ENCODE measurements at regions not wholly inside any gene's neighbourhood (a gene's known extent, or its start where the extent isn't known, plus 50 kb on each side); places are given as distances from the start of the nearest gene placed in this dataset.

DNA sequence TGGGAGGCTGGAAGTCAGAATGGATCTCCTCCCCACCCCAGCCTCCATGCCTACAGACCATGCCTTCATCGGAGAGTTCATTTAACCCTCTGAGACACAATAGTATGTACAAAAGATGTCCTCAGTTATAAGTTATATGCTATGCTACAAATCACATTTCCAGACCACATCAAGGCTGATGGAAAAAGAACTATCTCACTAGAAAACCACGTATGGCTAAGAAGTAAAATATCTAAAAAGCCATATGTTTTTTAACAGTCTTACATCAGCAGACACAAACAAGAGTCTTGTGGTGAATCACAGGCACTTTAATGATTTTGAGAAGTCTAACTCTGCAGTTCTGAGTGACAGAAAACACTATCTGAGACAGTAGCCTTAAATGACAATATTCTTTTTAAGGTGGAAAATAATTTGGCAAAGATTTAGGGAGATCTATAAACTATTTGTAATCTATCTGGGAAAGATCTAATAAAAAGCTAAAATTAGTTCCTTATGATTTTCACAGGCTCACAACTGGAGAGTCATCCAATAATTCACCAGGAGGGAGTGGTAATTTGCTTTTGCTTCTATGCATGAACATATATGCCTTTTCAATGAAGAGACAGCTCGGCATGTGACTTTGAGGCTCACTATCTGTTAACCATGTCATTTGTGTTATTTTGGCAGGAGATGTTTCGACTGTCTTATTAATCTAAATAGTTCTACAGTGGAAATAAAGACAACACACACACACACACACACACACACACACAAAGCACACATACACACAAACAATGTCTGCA lies 197.5 kb downstream of the IRS1 start:
- in situ Hi-C loops (cut with MboI; ENCODE audit: low pct_unique_long_range_greater_than_20kb, low sequenced_read_pairs, unreplicated experiment) = no loop called here
- DNase-seq (ENCODE audit: low spot score) = no peak
- TF ChIP-seq, protein P1, sequence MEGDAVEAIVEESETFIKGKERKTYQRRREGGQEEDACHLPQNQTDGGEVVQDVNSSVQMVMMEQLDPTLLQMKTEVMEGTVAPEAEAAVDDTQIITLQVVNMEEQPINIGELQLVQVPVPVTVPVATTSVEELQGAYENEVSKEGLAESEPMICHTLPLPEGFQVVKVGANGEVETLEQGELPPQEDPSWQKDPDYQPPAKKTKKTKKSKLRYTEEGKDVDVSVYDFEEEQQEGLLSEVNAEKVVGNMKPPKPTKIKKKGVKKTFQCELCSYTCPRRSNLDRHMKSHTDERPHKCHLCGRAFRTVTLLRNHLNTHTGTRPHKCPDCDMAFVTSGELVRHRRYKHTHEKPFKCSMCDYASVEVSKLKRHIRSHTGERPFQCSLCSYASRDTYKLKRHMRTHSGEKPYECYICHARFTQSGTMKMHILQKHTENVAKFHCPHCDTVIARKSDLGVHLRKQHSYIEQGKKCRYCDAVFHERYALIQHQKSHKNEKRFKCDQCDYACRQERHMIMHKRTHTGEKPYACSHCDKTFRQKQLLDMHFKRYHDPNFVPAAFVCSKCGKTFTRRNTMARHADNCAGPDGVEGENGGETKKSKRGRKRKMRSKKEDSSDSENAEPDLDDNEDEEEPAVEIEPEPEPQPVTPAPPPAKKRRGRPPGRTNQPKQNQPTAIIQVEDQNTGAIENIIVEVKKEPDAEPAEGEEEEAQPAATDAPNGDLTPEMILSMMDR (IDR thresholded peaks at IDR 0.05; ENCODE audit: extremely low read depth, insufficient read depth, missing control alignments) = no peak

DNA sequence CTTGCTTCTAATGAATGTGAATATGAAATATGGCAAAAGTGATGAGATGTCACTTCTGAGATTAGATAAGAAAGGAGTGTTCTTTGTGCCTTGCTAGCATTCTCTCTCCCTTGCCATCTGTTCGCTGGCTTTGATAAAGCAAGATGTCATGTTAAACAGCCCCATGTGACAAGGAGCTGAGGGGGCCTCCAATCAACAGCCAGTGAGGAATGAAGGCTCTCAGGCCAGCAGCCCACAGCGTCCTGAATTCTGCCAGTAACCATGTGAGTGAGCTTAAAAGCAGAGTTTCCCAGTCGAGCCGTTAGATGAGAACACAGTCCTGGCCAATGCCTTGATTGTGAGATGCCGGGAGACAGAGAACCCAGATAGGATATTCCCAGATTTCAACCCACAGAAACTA lies 198.8 kb downstream of the IRS1 start:
- in situ Hi-C loops (cut with MboI; ENCODE audit: low pct_unique_long_range_greater_than_20kb, low sequenced_read_pairs, unreplicated experiment) = no loop called here
- DNase-seq (ENCODE audit: low spot score) = no peak
- TF ChIP-seq, protein P1 (IDR thresholded peaks at IDR 0.05; ENCODE audit: extremely low read depth, insufficient read depth, missing control alignments) = no peak

DNA sequence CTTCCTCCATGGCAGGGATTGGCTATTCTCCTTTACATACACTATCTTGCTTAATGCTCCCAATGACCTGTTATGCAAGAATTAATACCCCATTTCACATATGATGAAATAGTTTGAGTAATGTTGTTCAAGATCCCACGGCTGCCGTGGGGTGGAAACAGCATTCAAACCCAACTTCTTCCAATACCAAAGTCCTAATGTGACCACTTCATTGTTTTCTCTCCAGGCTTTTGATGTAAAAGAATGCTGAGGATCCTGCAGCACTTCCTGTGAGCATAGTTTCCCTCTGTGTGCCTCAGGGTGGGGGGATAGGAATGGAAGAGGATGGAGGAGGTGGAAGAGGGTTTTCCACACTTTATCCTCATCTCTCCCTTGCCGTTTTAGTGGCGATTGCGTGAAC lies 199.4 kb downstream of the IRS1 start:
- no peak for DNase-seq (ENCODE audit: low spot score)
- TF ChIP-seq, protein P1 (IDR thresholded peaks at IDR 0.05; ENCODE audit: extremely low read depth, insufficient read depth, missing control alignments) = no peak

DNA sequence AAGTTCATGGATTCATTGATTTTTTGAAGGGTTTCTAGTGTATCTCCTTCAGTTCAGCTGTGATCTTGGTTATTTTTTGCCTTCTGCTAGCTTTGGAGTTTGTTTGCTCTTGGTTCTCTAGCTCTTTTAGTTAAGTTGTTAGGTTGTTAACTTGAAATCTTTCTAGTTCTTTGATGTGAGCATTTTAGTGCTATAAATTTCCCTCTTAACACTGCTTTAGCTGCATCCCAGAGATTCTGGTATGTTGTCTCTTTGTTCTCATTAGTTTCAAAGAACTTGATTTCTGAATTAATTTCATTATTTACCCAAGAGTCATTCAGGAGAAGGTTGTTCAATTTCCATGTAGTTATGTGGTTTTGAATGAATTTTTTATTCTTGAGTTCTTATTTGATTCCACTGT lies 210.6 kb downstream of the IRS1 start:
- DNase-seq (ENCODE audit: low spot score) = no peak
- TF ChIP-seq, protein P1 (IDR thresholded peaks at IDR 0.05; ENCODE audit: extremely low read depth, insufficient read depth, missing control alignments) = no peak
- in situ Hi-C loops (cut with MboI; ENCODE audit: low pct_unique_long_range_greater_than_20kb, low sequenced_read_pairs, unreplicated experiment) = no loop called here

More for the DNA sequence above, 199.4 kb downstream of the IRS1 start:
- in situ Hi-C loops (cut with MboI; ENCODE audit: low pct_unique_long_range_greater_than_20kb, low sequenced_read_pairs, unreplicated experiment) = no loop called here

DNA sequence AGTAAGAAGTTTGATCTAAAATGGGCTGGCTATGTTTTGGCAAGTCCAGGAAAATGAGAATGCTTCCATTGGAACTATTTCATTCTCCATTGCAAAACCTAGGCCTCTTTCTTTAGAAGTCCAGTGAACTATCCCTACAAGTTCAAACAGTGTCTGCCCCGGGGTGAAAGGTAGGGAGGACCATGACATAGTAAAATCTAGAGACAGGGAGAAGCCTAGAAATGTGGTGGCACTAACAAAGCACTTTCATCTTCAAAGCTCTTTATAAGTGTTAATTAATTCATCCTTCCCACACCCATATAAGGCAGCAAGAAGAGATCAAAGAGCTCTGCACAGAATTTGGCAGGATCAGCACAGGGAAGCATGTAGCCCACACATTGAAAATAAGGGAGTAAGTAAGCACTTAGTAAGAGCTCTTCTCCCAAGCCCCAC lies 214.5 kb downstream of the IRS1 start:
- no peak for DNase-seq (ENCODE audit: low spot score)
- TF ChIP-seq, protein P1 (IDR thresholded peaks at IDR 0.05; ENCODE audit: extremely low read depth, insufficient read depth, missing control alignments) = no peak
- in situ Hi-C loops (cut with MboI; ENCODE audit: low pct_unique_long_range_greater_than_20kb, low sequenced_read_pairs, unreplicated experiment) = no loop called here

DNA sequence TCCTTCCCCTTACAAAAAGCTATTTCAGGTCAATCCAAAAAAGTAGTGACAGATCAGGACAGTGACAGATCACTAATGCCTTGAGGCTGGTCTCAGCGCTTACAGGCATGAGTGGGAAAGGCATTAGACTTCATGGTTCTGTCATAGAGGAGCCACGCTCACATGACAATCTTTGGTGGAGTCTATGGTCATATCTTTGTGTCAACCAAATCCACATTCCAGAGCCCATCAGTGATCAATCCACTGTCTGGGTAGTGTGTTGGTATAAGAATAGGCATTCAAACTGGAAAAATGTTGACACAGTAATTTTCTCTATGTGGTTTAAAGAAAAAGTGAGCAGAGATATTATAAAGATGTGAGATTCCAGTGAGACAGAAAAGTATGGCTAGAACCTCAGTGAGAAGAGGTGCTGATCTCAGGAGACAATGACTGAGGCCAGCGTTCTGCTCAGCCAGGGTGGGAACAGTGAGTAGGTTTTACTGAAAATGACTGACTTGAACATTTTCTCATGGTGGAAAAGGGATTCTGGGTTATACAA lies 215.0 kb downstream of the IRS1 start:
- in situ Hi-C loops (cut with MboI; ENCODE audit: low pct_unique_long_range_greater_than_20kb, low sequenced_read_pairs, unreplicated experiment) = no loop called here
- no peak for DNase-seq (ENCODE audit: low spot score)

More for the DNA sequence above, 215.0 kb downstream of the IRS1 start:
- TF ChIP-seq, protein P1 (IDR thresholded peaks at IDR 0.05; ENCODE audit: extremely low read depth, insufficient read depth, missing control alignments) = no peak
